Rectal smooth muscle tissue (tissue), 1 donor: ENCODE measurements at regions not wholly inside any gene's neighbourhood (a gene's known extent, or its start where the extent isn't known, plus 50 kb on each side); places are given as distances from the start of the nearest gene placed in this dataset.

Experiments
- H3K27ac ChIP-seq: one replicate; pipeline ENCODE4 v1.7.0; 2013; ENCODE audit warnings: low read depth, low read length, inconsistent platforms
- H3K27me3 ChIP-seq: one replicate; pipeline ENCODE4 v1.7.0; 2013; ENCODE audit warnings: low read length; ENCODE audit not compliant: control insufficient read depth, insufficient read depth
- H3K36me3 ChIP-seq: one replicate; pipeline ENCODE4 v1.7.0; 2013; ENCODE audit warnings: low read length; ENCODE audit not compliant: control insufficient read depth, insufficient read depth
- H3K4me1 ChIP-seq: one replicate; pipeline ENCODE4 v1.7.0; 2013; ENCODE audit warnings: low read length; ENCODE audit not compliant: control insufficient read depth, insufficient read depth
- H3K4me3 ChIP-seq: one replicate; pipeline ENCODE4 v1.7.0; 2013; ENCODE audit warnings: low read length
- H3K9ac ChIP-seq: one replicate; pipeline ENCODE4 v1.7.0; 2013; ENCODE audit warnings: low read length

DNA sequence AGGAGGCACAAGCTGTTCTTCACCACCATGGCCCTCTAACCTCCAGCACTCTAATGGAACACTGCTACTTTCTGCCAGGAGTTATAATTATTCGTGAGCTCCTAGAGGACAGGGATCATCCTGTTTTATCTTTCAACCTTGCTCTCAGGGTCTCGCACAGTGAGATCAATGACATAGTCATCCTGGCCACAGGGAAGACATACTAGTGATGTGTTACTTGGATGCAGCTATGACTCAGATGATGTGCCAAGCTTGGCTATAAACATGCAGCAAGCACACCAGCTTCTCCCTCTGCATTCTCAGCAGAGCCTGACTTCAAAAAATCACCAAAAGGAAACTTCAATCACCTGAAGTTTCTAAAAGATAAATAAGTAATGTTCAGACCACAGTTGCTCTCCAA lies 203.8 kb upstream of the HES1 start:
- Histone ChIP-seq H3K4me1 (no peaks in the 10 kb centered on the region), H3K36me3 (no peaks in the 10 kb centered on the region), H3K4me3 (no peak overlapping the region)

DNA sequence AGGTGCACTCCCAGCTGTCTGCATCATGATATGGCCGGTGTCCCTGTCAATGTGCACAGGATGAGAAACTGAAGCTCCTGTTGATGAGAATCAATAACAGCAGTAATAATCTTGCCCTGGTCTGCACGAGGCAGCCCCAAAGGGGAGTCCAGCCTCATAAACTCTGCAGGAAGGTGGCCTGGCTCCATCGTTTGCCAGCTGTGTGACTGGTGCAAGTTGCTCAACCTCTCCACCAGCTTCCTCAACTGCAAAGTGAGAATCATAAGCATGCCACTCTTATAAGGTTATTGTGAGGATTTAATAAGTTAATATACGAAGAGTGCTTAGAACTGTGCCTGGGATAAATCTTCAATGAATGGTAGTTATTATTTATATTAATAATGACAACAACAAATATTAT lies 203.4 kb upstream of the HES1 start:
- no peak overlapping the region for H3K9ac ChIP-seq
- no peak overlapping the region for H3K27ac ChIP-seq
- no peaks in the 10 kb centered on the region for H3K27me3 ChIP-seq
- H3K36me3 ChIP-seq = no peaks in the 10 kb centered on the region
- no peaks in the 10 kb centered on the region for H3K4me1 ChIP-seq
- no peak overlapping the region for H3K4me3 ChIP-seq

More for the DNA sequence above, 203.8 kb upstream of the HES1 start:
- H3K27ac ChIP-seq = no peak overlapping the region
- H3K9ac ChIP-seq = no peak overlapping the region
- H3K27me3 ChIP-seq = no peaks in the 10 kb centered on the region

DNA sequence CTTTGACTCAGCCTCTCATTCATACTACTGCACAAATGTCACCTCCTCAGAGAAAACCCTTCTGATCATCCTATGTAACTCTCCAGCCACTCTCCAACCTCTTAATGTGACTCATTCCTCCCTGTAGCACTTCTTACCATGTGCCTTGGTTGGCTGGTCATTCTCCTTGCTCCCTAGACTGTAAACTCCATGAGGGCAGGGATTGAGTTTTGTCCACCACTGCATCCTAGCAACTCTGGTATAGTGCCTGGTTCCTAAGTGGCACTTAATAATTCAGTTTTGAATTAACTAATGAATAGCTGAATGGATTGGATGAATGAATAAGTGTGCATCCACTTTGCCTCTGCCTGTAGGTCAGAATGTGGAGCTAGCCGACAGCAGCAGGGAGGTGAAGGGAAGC lies 202.5 kb upstream of the HES1 start:
- no peaks in the 10 kb centered on the region for H3K4me1 ChIP-seq
- H3K36me3 ChIP-seq = no peaks in the 10 kb centered on the region
- no peak overlapping the region for H3K9ac ChIP-seq
- H3K4me3 ChIP-seq = no peak overlapping the region
- H3K27me3 ChIP-seq = no peaks in the 10 kb centered on the region
- no peak overlapping the region for H3K27ac ChIP-seq

DNA sequence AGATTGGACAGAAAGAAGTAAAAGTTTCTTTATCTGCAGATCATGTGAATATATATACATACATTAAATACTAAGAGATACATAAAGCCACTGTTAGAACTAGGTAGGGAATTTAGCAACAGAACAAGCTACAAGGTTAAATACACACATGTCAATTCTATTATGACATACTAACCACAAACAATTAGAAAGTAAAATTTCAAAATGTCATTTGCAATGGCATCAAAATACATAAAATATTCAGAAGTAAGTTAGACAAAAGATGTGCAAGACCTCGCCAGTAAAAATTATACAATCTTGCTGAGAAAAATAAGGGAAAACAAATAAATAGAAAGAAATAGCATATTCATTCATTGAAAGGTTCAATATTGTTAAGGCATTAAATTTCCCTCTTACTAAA lies 200.0 kb upstream of the HES1 start:
- Histone ChIP-seq H3K27ac (no peak overlapping the region), H3K27me3 (no peaks in the 10 kb centered on the region), H3K9ac (no peak overlapping the region), H3K4me3 (no peak overlapping the region), H3K36me3 (no peaks in the 10 kb centered on the region), H3K4me1 (no peaks in the 10 kb centered on the region)

DNA sequence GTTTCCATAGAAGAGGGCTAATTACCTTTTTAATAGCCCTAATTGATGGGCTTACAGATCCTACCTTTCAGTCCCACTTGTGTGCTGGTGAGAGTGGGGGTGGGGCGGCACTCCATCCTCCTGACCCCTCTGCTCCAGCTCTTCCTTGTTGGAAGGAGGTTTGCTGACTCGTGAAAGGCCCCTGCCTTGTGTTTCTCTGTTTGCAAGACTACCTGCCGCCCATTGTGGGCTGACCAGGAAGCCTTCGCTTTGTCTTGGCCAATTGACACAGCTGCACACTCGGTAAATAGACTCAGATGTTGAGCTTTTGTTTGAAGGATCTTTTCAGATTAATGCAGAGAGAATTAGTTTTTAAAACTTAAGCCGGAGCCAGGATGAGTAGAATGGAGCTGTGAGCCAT lies 197.3 kb upstream of the HES1 start:
- Histone ChIP-seq H3K27ac (no peak overlapping the region), H3K4me1 (no peaks in the 10 kb centered on the region)

DNA sequence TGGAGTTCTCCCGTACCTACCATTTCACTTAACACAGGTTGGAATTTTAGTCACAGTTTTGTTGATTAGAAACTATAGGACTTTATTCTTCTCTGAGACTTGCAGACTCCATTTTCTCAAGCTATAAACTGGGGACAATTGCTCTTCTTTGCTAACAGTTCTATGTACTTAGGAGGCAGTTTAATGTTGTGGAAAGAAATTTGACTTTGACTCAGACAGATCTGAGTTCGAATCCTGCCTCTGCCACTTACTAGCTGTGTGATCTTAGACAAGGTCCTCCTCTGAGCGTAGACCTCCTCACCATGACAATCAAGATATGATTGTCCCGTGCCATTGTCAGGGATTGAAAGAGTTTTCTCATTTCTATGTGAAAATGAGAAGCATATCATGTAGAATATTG lies 196.4 kb upstream of the HES1 start:
- H3K4me1 ChIP-seq = no peaks in the 10 kb centered on the region
- no peaks in the 10 kb centered on the region for H3K36me3 ChIP-seq
- no peaks in the 10 kb centered on the region for H3K27me3 ChIP-seq
- no peak overlapping the region for H3K27ac ChIP-seq
- H3K4me3 ChIP-seq = no peak overlapping the region
- no peak overlapping the region for H3K9ac ChIP-seq

More for the DNA sequence above, 197.3 kb upstream of the HES1 start:
- H3K9ac ChIP-seq = no peak overlapping the region
- no peaks in the 10 kb centered on the region for H3K27me3 ChIP-seq
- H3K36me3 ChIP-seq = no peaks in the 10 kb centered on the region
- H3K4me3 ChIP-seq = no peak overlapping the region

DNA sequence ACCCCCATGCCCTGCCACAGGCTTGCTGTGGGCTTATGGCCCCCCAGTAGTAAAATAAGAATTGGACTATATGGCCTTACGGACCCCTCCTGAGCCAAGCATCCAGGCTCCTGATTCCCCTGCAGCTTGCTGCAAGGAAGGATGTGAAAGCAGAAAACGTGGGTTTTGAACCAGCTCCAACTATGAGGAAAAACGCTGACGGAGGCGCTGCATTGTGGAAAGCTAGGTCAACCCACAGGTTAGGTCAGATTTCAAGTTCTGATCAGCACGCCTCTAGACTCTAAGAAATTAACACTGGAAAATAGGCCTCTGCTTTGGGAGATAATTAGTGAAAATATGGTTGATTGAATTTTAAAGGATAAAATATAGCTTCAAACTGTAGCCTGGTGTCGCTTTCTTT lies 195.4 kb upstream of the HES1 start:
- Histone ChIP-seq H3K36me3 (no peaks in the 10 kb centered on the region), H3K4me1 (no peaks in the 10 kb centered on the region)

DNA sequence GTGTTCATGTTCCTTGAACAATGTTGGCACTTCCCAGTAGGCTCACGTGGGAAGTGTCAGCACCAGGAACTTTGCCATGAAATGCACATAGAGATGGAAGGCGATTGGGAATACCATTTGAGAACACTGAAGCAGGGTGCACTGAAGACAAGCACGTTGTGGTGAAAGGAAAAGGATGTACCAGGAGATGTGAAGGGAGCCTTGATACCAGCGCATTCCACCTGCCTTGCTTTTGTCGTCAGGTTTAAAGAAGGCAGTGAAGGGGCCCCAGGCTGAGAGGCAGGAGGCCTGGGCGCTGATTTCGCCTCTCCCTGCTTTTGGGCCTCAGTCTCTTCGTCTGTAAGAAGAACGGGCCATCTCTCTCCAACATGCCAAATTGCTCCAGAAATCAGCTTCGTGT lies 194.5 kb upstream of the HES1 start:
- Histone ChIP-seq H3K4me3 (no peak overlapping the region), H3K36me3 (no peaks in the 10 kb centered on the region), H3K27ac (no peak overlapping the region), H3K27me3 (no peaks in the 10 kb centered on the region), H3K9ac (no peak overlapping the region), H3K4me1 (no peaks in the 10 kb centered on the region)

More for the DNA sequence above, 195.4 kb upstream of the HES1 start:
- H3K4me3 ChIP-seq = no peak overlapping the region
- no peaks in the 10 kb centered on the region for H3K27me3 ChIP-seq
- H3K9ac ChIP-seq = no peak overlapping the region
- no peak overlapping the region for H3K27ac ChIP-seq

DNA sequence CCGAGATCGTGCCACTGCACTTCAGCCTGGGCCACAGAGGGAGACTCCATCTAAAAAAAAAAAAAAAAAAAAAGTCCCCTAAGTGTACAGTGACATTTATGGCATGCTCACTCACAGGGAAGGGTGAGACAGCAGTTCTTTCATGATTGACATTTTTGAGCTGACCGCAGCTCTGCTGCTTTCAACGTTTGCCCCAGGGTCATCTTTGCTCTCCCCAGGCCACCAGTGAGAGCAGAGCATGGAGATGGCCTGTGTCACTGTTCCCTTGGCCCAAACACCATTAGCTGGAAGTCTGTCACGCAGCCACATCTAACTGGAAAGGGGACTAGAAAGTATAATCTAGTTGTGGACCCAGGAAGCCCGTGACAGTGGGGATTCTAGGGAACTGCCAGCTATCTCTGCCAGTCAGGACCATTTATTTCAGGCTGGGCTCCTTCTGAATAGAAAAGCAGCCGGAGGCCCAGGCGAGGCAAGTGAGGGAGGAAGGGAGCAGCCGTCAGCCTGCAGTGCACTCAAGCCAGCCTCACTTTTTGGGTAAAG lies 193.4 kb upstream of the HES1 start:
- H3K36me3 ChIP-seq = no peaks in the 10 kb centered on the region
- no peaks in the 10 kb centered on the region for H3K4me1 ChIP-seq
- no peak overlapping the region for H3K9ac ChIP-seq
- H3K27me3 ChIP-seq = no peaks in the 10 kb centered on the region
- no peak overlapping the region for H3K4me3 ChIP-seq
- H3K27ac ChIP-seq = no peak overlapping the region

DNA sequence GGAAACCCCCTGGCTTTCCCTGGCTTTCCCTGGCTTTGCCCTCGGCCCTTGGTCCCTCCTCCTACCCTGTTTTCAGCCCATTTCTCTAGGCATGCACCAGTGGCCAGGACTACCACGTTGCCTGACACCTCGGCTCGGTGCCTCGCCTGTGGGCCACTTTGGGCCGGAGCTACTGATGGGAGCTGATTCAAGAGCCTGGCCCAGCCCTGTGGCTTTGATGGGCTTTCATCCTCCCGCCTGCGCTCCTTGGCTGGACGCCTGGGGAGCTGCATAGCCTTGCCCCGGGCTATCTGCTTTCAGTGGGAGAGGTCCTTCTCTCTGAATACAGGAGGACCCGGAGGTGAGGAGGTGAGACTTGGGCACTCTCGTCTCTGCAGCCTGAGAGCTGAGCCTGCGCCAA lies 192.7 kb upstream of the HES1 start:
- Histone ChIP-seq H3K4me1 (no peaks in the 10 kb centered on the region), H3K9ac (no peak overlapping the region), H3K36me3 (no peaks in the 10 kb centered on the region), H3K27me3 (no peaks in the 10 kb centered on the region), H3K27ac (no peak overlapping the region), H3K4me3 (no peak overlapping the region)

DNA sequence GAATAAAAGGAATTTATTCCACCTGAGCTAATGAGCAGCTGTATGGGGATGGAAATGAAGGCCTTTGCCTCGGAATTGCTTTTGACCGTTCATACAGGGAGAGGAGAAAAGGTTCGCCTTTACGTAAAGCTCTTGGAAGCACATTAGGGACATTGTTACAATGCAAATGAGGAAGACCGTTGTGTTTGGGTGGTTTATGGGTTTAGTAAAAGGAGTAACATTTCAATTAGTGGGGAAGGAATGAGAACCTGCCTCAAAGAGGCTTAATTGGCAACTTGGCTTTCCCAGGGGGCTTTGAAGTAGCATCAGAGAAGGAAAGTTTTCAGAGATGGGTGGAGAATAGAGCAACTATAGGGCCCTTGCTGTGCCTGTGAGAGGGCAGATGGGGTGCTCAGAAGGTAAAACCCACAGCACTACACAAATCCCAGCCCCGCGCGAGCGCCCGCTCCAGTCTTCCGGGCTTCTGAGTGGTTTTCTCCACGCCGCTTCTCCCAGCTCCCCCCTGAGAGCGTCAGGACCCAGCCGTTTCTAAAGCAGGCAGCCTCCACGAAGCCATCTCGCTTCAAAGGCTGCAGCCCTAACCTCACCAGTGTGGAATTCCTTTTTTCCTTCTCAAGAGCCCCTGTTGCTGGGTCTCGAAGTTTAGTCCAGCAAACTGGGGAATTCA lies 192.0 kb upstream of the HES1 start:
- Histone ChIP-seq H3K4me1 (no peaks in the 10 kb centered on the region), H3K4me3 (no peak overlapping the region), H3K9ac (no peak overlapping the region), H3K36me3 (no peaks in the 10 kb centered on the region), H3K27ac (no peak overlapping the region), H3K27me3 (no peaks in the 10 kb centered on the region)

DNA sequence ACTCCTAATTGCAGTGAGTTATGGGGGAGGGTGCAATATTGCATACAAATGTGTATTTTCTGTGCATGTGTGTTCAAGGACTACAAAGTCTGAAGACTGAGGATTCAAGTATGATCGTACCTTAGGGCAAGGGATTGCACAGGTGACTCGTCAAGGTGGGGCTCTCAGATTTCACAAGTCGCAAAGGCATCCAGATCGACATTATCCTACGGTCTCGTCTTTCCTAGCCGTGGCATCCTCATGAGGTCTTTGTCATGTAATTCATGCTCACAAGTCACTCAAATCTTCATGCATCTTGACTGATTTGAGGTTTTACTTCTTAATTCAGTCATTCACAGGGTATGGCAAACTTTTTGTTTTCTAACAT lies 191.4 kb upstream of the HES1 start:
- no peaks in the 10 kb centered on the region for H3K27me3 ChIP-seq
- H3K9ac ChIP-seq = no peak overlapping the region
- H3K4me3 ChIP-seq = no peak overlapping the region
- H3K4me1 ChIP-seq = no peaks in the 10 kb centered on the region
- no peaks in the 10 kb centered on the region for H3K36me3 ChIP-seq
- H3K27ac ChIP-seq = no peak overlapping the region

DNA sequence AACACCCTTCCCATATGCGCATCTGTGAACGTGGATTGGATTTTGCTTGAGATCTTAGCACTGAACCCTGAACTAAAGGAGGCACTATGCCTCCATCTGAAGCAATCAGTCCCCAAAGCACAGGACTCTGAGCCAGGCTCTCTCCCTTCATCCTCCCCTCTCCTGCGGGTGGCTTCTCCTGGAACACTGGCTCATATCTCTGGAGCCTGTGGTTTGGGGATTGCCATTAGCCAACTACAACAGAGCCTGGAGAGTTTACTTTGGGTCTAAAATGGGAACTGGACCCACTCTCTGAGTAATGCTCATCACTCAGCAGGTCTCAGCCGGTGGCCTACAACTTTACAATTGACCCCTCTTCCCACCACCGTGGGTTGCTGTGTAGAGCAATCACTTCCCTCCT lies 190.8 kb upstream of the HES1 start:
- Histone ChIP-seq H3K4me3 (no peak overlapping the region), H3K27me3 (no peaks in the 10 kb centered on the region), H3K9ac (no peak overlapping the region), H3K27ac (no peak overlapping the region), H3K4me1 (no peaks in the 10 kb centered on the region), H3K36me3 (no peaks in the 10 kb centered on the region)
